Cardiac fibroblast (primary cell): ENCODE measurements at regions not wholly inside any gene's neighbourhood (a gene's known extent, or its start where the extent isn't known, plus 50 kb on each side); places are given as distances from the start of the nearest gene placed in this dataset.

Source experiments
- DNase-seq, 2 donors: peaks; one replicate each; pipeline versions ENCODE4 v3.0.0 to v3.0.0-alpha.2; 2010; ENCODE audit warnings: low read depth in 2 of 2
- H3K4me3 ChIP-seq, 2 donors: replicated peaks in 1 of 2; 1 replicate in 1 of 2; 2 replicates in 1 of 2; pipeline ENCODE4 v1.5.1; 2011; ENCODE audit warnings: low read depth in 2 of 2, low read length in 2 of 2, mild to moderate bottlenecking in 2 of 2, moderate library complexity in 1 of 2
- TF ChIP-seq, protein P1 (sequence below): IDR thresholded peaks from one replicate; pipeline ENCODE4 v1.5.1; 2011; ENCODE audit warnings: low read depth, mild to moderate bottlenecking, low read length, inconsistent platforms

GRCh38 chr15:70189826-70190695, 92.3 kb upstream of the TLE3 start:
- no peak for DNase-seq
- TF ChIP-seq, protein P1, sequence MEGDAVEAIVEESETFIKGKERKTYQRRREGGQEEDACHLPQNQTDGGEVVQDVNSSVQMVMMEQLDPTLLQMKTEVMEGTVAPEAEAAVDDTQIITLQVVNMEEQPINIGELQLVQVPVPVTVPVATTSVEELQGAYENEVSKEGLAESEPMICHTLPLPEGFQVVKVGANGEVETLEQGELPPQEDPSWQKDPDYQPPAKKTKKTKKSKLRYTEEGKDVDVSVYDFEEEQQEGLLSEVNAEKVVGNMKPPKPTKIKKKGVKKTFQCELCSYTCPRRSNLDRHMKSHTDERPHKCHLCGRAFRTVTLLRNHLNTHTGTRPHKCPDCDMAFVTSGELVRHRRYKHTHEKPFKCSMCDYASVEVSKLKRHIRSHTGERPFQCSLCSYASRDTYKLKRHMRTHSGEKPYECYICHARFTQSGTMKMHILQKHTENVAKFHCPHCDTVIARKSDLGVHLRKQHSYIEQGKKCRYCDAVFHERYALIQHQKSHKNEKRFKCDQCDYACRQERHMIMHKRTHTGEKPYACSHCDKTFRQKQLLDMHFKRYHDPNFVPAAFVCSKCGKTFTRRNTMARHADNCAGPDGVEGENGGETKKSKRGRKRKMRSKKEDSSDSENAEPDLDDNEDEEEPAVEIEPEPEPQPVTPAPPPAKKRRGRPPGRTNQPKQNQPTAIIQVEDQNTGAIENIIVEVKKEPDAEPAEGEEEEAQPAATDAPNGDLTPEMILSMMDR, result no peak
- no peak overlapping the region for H3K4me3 ChIP-seq

GRCh38 chr15:70188286-70188685, 90.6 kb upstream of the TLE3 start:
- TF ChIP-seq, protein P1, result no peak
- H3K4me3 ChIP-seq, result no peak overlapping the region
- no peak for DNase-seq

DNA sequence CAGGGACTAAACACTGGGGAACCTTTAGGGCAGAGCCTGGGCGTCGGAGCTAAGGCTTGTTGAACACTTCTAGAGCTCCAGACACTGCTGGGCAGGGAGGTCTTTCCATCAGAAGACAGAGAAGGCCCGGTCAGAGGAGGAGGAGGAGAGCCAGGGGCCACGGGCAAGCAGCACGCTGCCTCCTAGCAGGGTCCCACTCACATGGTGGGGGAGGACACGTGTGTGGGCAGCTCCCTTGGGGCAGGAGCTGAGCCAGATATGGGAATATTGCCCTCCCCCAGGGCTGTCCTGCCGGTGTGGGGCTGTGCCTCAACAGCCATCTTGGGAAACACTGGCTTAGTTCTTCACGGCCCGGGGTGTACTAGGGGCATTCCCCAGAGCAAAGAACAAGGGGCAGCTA, 89.6 kb upstream of the TLE3 start:
- TF ChIP-seq, protein P1, result no peak
- H3K4me3 ChIP-seq, result no peak overlapping the region
- no peak for DNase-seq

GRCh38 chr15:70186152-70186551, 88.4 kb upstream of the TLE3 start:
- TF ChIP-seq, protein P1, result no peak
- no peak overlapping the region for H3K4me3 ChIP-seq
- peak in 1 of 2 donors; percentile 18 for DNase-seq

GRCh38 chr15:70185251-70185711, 87.6 kb upstream of the TLE3 start:
- no peak overlapping the region for H3K4me3 ChIP-seq
- DNase-seq, result peak in 1 of 2 donors; percentile 56
- TF ChIP-seq, protein P1, result no peak

DNA sequence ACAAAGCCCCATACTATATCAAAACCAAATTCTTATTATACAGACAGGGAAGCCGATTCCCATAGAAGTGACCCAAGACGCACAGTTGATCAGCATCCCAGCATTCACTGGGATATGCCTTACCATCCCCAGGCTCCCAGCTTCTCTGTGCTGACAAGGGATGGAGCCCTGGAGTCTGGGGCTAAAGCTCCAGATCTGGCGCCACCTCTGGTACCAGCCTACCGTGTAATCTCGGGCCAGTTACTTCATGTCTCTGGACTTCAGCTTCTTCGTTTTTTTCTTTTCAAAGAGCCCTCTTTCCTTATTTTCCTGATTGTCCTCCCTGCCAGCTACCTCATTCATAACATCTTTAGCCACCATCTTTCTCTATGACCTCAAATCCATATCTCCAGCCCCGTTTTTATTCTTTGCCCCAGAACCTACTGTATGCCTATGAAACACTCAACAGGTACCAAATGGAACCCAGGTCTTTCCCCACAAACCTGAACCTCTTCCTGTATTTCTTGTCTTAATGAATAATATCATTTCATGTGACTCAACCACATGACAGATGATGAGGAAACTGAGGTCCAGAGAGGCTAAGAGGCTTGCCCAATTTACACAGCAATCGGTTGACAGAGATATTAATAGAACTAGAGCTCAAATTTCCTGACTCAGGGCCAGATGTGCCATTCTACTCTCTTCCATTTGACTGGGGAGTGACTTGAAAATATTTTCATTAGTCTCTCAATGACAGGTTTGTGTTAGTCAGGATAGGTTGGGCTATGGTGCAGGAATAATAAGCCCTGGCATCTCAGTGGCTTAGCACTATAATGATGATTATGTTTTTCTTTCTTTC, 85.4 kb upstream of the TLE3 start:
- DNase-seq, result no peak
- no peak overlapping the region for H3K4me3 ChIP-seq
- TF ChIP-seq, protein P1, result no peak
